ENCODE measurements at regions not wholly inside any gene's neighbourhood (a gene's known extent, or its start where the extent isn't known, plus 50 kb on each side); places are given as distances from the start of the nearest gene placed in this dataset.

- Histone ChIP-seq H3K79me2 (ENCODE audit: low read depth) (no peaks in the 10 kb centered on the region), H3K9me3 (ENCODE audit: low read depth) (no peaks in the 10 kb centered on the region), H3K27me3 (no peaks in the 10 kb centered on the region), H3K27ac (no peak overlapping the region), H4K20me1 (ENCODE audit: low read depth) (no peaks in the 10 kb centered on the region), H3K4me1 (no peaks in the 10 kb centered on the region), H3K4me2 (no peak overlapping the region), H3K9ac (no peak overlapping the region), H2AFZ (replicated peaks) (no peak overlapping the region), H3K36me3 (no peaks in the 10 kb centered on the region), H3F3A (ENCODE audit: low read depth) (no peaks in the 10 kb centered on the region), H3K4me3 (no peak overlapping the region)
- Mint-ChIP-seq H3K4me3 (no peak overlapping the region), H3K9me3 (peaks cover 2% of the 10 kb centered on the region), H3K27ac (no peak overlapping the region), H3K27me3 (ENCODE audit: insufficient read depth, low read depth) (peaks cover 4% of the 10 kb centered on the region), H3K36me3 (no peaks in the 10 kb centered on the region), H3K4me1 (peaks cover 12% of the 10 kb centered on the region)
- no peak for DNase-seq (ENCODE audit: low spot score)
- TF ChIP-seq CTCF (IDR thresholded peaks at IDR 0.05) (no peak), EZH2 (IDR thresholded peaks at IDR 0.05) (no peak), EZH2phosphoT487 (IDR thresholded peaks at IDR 0.05) (no peak)
These were observed 139.9 kb upstream of the TSHZ2 start for GRCh38 chr20:52832151-52832774.

- H2AFZ ChIP-seq (replicated peaks), result no peak overlapping the region
- H3K36me3 Mint-ChIP-seq, result no peaks in the 10 kb centered on the region
These were observed 141.6 kb upstream of the TSHZ2 start for GRCh38 chr20:52830598-52830997.

GRCh38 chr20:52829111-52829510, 143.0 kb upstream of the TSHZ2 start:
- Histone ChIP-seq H4K20me1 (ENCODE audit: low read depth) (no peaks in the 10 kb centered on the region), H3K27ac (no peak overlapping the region), H3K9me3 (ENCODE audit: low read depth) (no peaks in the 10 kb centered on the region), H3K4me1 (no peaks in the 10 kb centered on the region), H3K79me2 (ENCODE audit: low read depth) (no peaks in the 10 kb centered on the region), H3K4me2 (no peak overlapping the region), H3K9ac (no peak overlapping the region), H3K36me3 (no peaks in the 10 kb centered on the region), H3K4me3 (no peak overlapping the region), H2AFZ (replicated peaks) (no peak overlapping the region), H3K27me3 (no peaks in the 10 kb centered on the region), H3F3A (ENCODE audit: low read depth) (no peaks in the 10 kb centered on the region)
- Mint-ChIP-seq H3K4me3 (no peak overlapping the region), H3K36me3 (no peaks in the 10 kb centered on the region), H3K27ac (no peak overlapping the region), H3K4me1 (peaks cover 12% of the 10 kb centered on the region), H3K9me3 (peaks cover 2% of the 10 kb centered on the region), H3K27me3 (ENCODE audit: insufficient read depth, low read depth) (peaks cover 5% of the 10 kb centered on the region)
- no peak for DNase-seq (ENCODE audit: low spot score)
- TF ChIP-seq EZH2phosphoT487 (IDR thresholded peaks at IDR 0.05) (no peak), EZH2 (IDR thresholded peaks at IDR 0.05) (no peak), CTCF (IDR thresholded peaks at IDR 0.05) (no peak)

More at GRCh38 chr20:52830598-52830997, 141.6 kb upstream of the TSHZ2 start:
- Mint-ChIP-seq H3K4me1 (peaks cover 12% of the 10 kb centered on the region), H3K27ac (no peak overlapping the region), H3K4me3 (no peak overlapping the region), H3K27me3 (ENCODE audit: insufficient read depth, low read depth) (peaks cover 4% of the 10 kb centered on the region), H3K9me3 (peaks cover 2% of the 10 kb centered on the region)
- no peak for DNase-seq (ENCODE audit: low spot score)
- Histone ChIP-seq H3K79me2 (ENCODE audit: low read depth) (no peaks in the 10 kb centered on the region), H3K9ac (no peak overlapping the region), H3K27me3 (no peaks in the 10 kb centered on the region), H3K36me3 (no peaks in the 10 kb centered on the region), H3K4me3 (no peak overlapping the region), H3K9me3 (ENCODE audit: low read depth) (no peaks in the 10 kb centered on the region), H3F3A (ENCODE audit: low read depth) (no peaks in the 10 kb centered on the region), H3K4me2 (no peak overlapping the region), H3K27ac (no peak overlapping the region), H3K4me1 (no peaks in the 10 kb centered on the region), H4K20me1 (ENCODE audit: low read depth) (no peaks in the 10 kb centered on the region)
- TF ChIP-seq CTCF (IDR thresholded peaks at IDR 0.05), result no peak
- no peak for TF ChIP-seq EZH2phosphoT487 (IDR thresholded peaks at IDR 0.05)
- TF ChIP-seq EZH2 (IDR thresholded peaks at IDR 0.05), result no peak
